ENCODE measurements at regions not wholly inside any gene's neighbourhood (a gene's known extent, or its start where the extent isn't known, plus 50 kb on each side); places are given as distances from the start of the nearest gene placed in this dataset.

GRCh38 chr2:160609346-160609745 is 115.7 kb upstream of the RBMS1 start:
- TF ChIP-seq, protein P1, sequence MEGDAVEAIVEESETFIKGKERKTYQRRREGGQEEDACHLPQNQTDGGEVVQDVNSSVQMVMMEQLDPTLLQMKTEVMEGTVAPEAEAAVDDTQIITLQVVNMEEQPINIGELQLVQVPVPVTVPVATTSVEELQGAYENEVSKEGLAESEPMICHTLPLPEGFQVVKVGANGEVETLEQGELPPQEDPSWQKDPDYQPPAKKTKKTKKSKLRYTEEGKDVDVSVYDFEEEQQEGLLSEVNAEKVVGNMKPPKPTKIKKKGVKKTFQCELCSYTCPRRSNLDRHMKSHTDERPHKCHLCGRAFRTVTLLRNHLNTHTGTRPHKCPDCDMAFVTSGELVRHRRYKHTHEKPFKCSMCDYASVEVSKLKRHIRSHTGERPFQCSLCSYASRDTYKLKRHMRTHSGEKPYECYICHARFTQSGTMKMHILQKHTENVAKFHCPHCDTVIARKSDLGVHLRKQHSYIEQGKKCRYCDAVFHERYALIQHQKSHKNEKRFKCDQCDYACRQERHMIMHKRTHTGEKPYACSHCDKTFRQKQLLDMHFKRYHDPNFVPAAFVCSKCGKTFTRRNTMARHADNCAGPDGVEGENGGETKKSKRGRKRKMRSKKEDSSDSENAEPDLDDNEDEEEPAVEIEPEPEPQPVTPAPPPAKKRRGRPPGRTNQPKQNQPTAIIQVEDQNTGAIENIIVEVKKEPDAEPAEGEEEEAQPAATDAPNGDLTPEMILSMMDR (IDR thresholded peaks at IDR 0.05) = no peak
- Histone ChIP-seq H3K27me3 (ENCODE audit: control insufficient read depth, insufficient read depth, low read length) (peaks cover 3% of the 10 kb centered on the region), H3K36me3 (ENCODE audit: control insufficient read depth, insufficient read depth, low read length) (no peaks in the 10 kb centered on the region), H3K27ac (ENCODE audit: low read length) (no peak overlapping the region), H3K4me1 (ENCODE audit: control insufficient read depth, insufficient read depth, low read length) (no peaks in the 10 kb centered on the region), H3K9me3 (ENCODE audit: control insufficient read depth, insufficient read depth, low read length) (no peaks in the 10 kb centered on the region), H3K4me3 (ENCODE audit: low read length) (no peak overlapping the region)
- intact Hi-C loops (cut with micrococcal nuclease) = no loop called here
- no peak for DNase-seq
- 68% methylated on average over 1 of the region's 1 CpG for WGBS (ENCODE audit: insufficient coverage)
- Mint-ChIP-seq H3K4me1 (no peaks in the 10 kb centered on the region), H3K4me3 (no peak overlapping the region), H3K27me3 (ENCODE audit: low read depth in 2 of 2) (peaks cover 0 to 10% of the 10 kb centered on the region in 2 donors), H3K9me3 (no peaks in the 10 kb centered on the region), H3K36me3 (no peaks in the 10 kb centered on the region), H3K27ac (no peak overlapping the region)
- ATAC-seq = no peak

GRCh38 chr2:160610041-160610440 is 116.4 kb upstream of the RBMS1 start:
- Histone ChIP-seq H3K27ac (ENCODE audit: low read length) (no peak overlapping the region), H3K36me3 (ENCODE audit: control insufficient read depth, insufficient read depth, low read length) (no peaks in the 10 kb centered on the region), H3K4me1 (ENCODE audit: control insufficient read depth, insufficient read depth, low read length) (no peaks in the 10 kb centered on the region), H3K4me3 (ENCODE audit: low read length) (no peak overlapping the region), H3K9me3 (ENCODE audit: control insufficient read depth, insufficient read depth, low read length) (no peaks in the 10 kb centered on the region), H3K27me3 (ENCODE audit: control insufficient read depth, insufficient read depth, low read length) (peaks cover 3% of the 10 kb centered on the region)
- Mint-ChIP-seq H3K9me3 (no peaks in the 10 kb centered on the region), H3K4me1 (no peaks in the 10 kb centered on the region), H3K27me3 (ENCODE audit: low read depth in 2 of 2) (peaks cover 0 to 15% of the 10 kb centered on the region in 2 donors), H3K27ac (no peak overlapping the region), H3K36me3 (no peaks in the 10 kb centered on the region), H3K4me3 (no peak overlapping the region)
- intact Hi-C loops (cut with micrococcal nuclease) = no loop called here
- ATAC-seq (no peak), DNase-seq (no peak)
- TF ChIP-seq, protein P1 (IDR thresholded peaks at IDR 0.05) = no peak
- 93% methylated on average over 2 of the region's 2 CpGs for WGBS (ENCODE audit: insufficient coverage)

DNA sequence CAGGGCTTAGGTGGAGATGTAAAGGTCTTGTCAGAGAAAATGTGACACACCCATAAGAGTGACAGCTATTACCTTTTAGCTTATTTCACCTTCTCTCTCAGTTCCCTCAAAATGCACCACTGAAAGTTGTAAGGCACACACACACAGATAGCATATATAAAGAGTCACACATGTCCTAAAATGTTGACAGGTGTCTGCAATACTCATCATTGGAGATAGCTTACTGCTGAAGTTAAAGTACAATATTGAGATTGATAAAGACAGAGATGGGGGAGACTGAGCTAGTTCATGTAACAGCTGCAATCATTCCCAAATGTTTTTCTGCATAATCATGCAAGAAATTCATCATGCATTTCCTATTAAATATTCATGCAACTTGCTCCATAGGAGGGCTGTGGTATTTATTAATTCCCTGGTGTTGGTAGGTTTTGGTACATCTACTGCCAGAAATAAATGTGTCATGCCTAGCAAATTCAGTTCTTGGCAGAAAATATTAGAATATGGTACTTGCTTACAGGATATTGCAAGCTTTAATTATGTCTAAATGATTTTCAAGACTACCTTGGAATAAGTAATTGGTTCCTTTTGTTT is 118.8 kb upstream of the RBMS1 start:
- no peak overlapping the region for H3K27ac Mint-ChIP-seq
- intact Hi-C loops (cut with micrococcal nuclease) = no loop called here
- peaks cover 14 to 20% of the 10 kb centered on the region in 2 donors for H3K27me3 Mint-ChIP-seq (ENCODE audit: low read depth in 2 of 2)
- Histone ChIP-seq H3K27me3 (ENCODE audit: control insufficient read depth, insufficient read depth, low read length) (peaks cover 3% of the 10 kb centered on the region), H3K4me1 (ENCODE audit: control insufficient read depth, insufficient read depth, low read length) (no peaks in the 10 kb centered on the region), H3K4me3 (ENCODE audit: low read length) (no peak overlapping the region), H3K9me3 (ENCODE audit: control insufficient read depth, insufficient read depth, low read length) (no peaks in the 10 kb centered on the region), H3K27ac (ENCODE audit: low read length) (no peak overlapping the region), H3K36me3 (ENCODE audit: control insufficient read depth, insufficient read depth, low read length) (no peaks in the 10 kb centered on the region)
- H3K4me3 Mint-ChIP-seq = no peak overlapping the region
- H3K36me3 Mint-ChIP-seq = peaks cover 12% of the 10 kb centered on the region
- no peaks in the 10 kb centered on the region for H3K9me3 Mint-ChIP-seq
- no peak for ATAC-seq
- TF ChIP-seq, protein P1 (IDR thresholded peaks at IDR 0.05) = no peak
- no peak for DNase-seq
- no peaks in the 10 kb centered on the region for H3K4me1 Mint-ChIP-seq

GRCh38 chr2:160613466-160614153 is 120.0 kb upstream of the RBMS1 start:
- Histone ChIP-seq H3K9me3 (ENCODE audit: control insufficient read depth, insufficient read depth, low read length) (no peaks in the 10 kb centered on the region), H3K36me3 (ENCODE audit: control insufficient read depth, insufficient read depth, low read length) (no peaks in the 10 kb centered on the region), H3K27ac (ENCODE audit: low read length) (no peak overlapping the region), H3K4me3 (ENCODE audit: low read length) (no peak overlapping the region), H3K4me1 (ENCODE audit: control insufficient read depth, insufficient read depth, low read length) (no peaks in the 10 kb centered on the region), H3K27me3 (ENCODE audit: control insufficient read depth, insufficient read depth, low read length) (peaks cover 3% of the 10 kb centered on the region)
- TF ChIP-seq, protein P1 (IDR thresholded peaks at IDR 0.05) = no peak
- ATAC-seq = no peak
- 50% methylated on average over 1 of the region's 1 CpG for WGBS (ENCODE audit: insufficient coverage)
- no peak for DNase-seq
- H3K27me3 Mint-ChIP-seq (ENCODE audit: low read depth in 2 of 2) = peaks cover 14 to 20% of the 10 kb centered on the region in 2 donors
- H3K4me1 Mint-ChIP-seq = no peaks in the 10 kb centered on the region
- H3K9me3 Mint-ChIP-seq = no peaks in the 10 kb centered on the region
- H3K36me3 Mint-ChIP-seq = peaks cover 12% of the 10 kb centered on the region
- no peak overlapping the region for H3K27ac Mint-ChIP-seq
- H3K4me3 Mint-ChIP-seq = no peak overlapping the region
- intact Hi-C loops (cut with micrococcal nuclease) = no loop called here

All from natural killer cell (primary cell).